Body of pancreas (tissue), 4 donors: ENCODE measurements at regions not wholly inside any gene's neighbourhood (a gene's known extent, or its start where the extent isn't known, plus 50 kb on each side); places are given as distances from the start of the nearest gene placed in this dataset.

Experiments used
- POLR2A ChIP-seq, 3 donors: fragments of 450-650 bp; IDR thresholded peaks; one replicate each; pipeline ENCODE4 v1.6.1; 2016; ENCODE audit warnings: antibody characterized with exemption in 3 of 3, mild to moderate bottlenecking in 2 of 3
- TF ChIP-seq, protein P1 (sequence below), 7 experiments: fragments of 450-650 bp in 4 of 7; fragments of 200-600 bp in 3 of 7; sonication (generic) in 3 of 7; IDR thresholded peaks; one replicate each; pipeline ENCODE4 v1.5.1; 2016 to 2019; ENCODE audit warnings: antibody characterized with exemption in 7 of 7

GRCh38 chr16:72458035-72458434 lies 286.1 kb upstream of the PMFBP1 start:
- TF ChIP-seq, protein P1, sequence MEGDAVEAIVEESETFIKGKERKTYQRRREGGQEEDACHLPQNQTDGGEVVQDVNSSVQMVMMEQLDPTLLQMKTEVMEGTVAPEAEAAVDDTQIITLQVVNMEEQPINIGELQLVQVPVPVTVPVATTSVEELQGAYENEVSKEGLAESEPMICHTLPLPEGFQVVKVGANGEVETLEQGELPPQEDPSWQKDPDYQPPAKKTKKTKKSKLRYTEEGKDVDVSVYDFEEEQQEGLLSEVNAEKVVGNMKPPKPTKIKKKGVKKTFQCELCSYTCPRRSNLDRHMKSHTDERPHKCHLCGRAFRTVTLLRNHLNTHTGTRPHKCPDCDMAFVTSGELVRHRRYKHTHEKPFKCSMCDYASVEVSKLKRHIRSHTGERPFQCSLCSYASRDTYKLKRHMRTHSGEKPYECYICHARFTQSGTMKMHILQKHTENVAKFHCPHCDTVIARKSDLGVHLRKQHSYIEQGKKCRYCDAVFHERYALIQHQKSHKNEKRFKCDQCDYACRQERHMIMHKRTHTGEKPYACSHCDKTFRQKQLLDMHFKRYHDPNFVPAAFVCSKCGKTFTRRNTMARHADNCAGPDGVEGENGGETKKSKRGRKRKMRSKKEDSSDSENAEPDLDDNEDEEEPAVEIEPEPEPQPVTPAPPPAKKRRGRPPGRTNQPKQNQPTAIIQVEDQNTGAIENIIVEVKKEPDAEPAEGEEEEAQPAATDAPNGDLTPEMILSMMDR (IDR thresholded peaks at IDR 0.05): no peak
- no peak for TF ChIP-seq POLR2A (IDR thresholded peaks at IDR 0.05)
